ENCODE measurements at regions not wholly inside any gene's neighbourhood (a gene's known extent, or its start where the extent isn't known, plus 50 kb on each side); places are given as distances from the start of the nearest gene placed in this dataset.
A peak's percentile ranks its signal among the peaks of the same experiment; 100 is the strongest.

- H3K9me2 ChIP-seq (ENCODE audit: insufficient read depth): no peaks in the 10 kb centered on the region; the same call in 1 of the 2 replicates
- no peaks in the 10 kb centered on the region for H3K79me2 ChIP-seq (replicated peaks; ENCODE audit: insufficient read depth)
- Mint-ChIP-seq H3K9me3 (no peaks in the 10 kb centered on the region), H3K27ac (no peak overlapping the region), H3K27me3 (ENCODE audit: insufficient read depth, low read depth, poor library complexity) (no peaks in the 10 kb centered on the region), H3K36me3 (ENCODE audit: low read depth) (no peaks in the 10 kb centered on the region), H3K4me1 (no peaks in the 10 kb centered on the region), H3K4me3 (no peak overlapping the region)
- ATAC-seq: no peak
- no peak overlapping the region for H3K27ac ChIP-seq (ENCODE audit: low read depth)
- no peaks in the 10 kb centered on the region for H3K27me3 ChIP-seq (ENCODE audit: insufficient read depth)
- DNase-seq (ENCODE audit: low spot score): no peak
- H2AFZ ChIP-seq: peak overlapping the region; percentile 11; the same call in 1 of the 2 replicates
- TF ChIP-seq, protein P1, sequence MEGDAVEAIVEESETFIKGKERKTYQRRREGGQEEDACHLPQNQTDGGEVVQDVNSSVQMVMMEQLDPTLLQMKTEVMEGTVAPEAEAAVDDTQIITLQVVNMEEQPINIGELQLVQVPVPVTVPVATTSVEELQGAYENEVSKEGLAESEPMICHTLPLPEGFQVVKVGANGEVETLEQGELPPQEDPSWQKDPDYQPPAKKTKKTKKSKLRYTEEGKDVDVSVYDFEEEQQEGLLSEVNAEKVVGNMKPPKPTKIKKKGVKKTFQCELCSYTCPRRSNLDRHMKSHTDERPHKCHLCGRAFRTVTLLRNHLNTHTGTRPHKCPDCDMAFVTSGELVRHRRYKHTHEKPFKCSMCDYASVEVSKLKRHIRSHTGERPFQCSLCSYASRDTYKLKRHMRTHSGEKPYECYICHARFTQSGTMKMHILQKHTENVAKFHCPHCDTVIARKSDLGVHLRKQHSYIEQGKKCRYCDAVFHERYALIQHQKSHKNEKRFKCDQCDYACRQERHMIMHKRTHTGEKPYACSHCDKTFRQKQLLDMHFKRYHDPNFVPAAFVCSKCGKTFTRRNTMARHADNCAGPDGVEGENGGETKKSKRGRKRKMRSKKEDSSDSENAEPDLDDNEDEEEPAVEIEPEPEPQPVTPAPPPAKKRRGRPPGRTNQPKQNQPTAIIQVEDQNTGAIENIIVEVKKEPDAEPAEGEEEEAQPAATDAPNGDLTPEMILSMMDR (conservative IDR thresholded peaks at IDR 0.05; ENCODE audit: low read depth in 2 of 2): no peak
- TF ChIP-seq JUNB (IDR thresholded peaks at IDR 0.05; ENCODE audit: unreplicated experiment): no peak
- TF ChIP-seq ZNF114 (CRISPR knock-in tag; IDR thresholded peaks at IDR 0.05): no peak
- TF ChIP-seq POLR2AphosphoS5 (IDR thresholded peaks at IDR 0.05; ENCODE audit: low read depth): no peak
- TF ChIP-seq STAT1 (IDR thresholded peaks at IDR 0.05; ENCODE audit: unreplicated experiment): no peak
- no peak for TF ChIP-seq EZH2 (IDR thresholded peaks at IDR 0.05; ENCODE audit: low read depth, unreplicated experiment)
- TF ChIP-seq, protein P2, sequence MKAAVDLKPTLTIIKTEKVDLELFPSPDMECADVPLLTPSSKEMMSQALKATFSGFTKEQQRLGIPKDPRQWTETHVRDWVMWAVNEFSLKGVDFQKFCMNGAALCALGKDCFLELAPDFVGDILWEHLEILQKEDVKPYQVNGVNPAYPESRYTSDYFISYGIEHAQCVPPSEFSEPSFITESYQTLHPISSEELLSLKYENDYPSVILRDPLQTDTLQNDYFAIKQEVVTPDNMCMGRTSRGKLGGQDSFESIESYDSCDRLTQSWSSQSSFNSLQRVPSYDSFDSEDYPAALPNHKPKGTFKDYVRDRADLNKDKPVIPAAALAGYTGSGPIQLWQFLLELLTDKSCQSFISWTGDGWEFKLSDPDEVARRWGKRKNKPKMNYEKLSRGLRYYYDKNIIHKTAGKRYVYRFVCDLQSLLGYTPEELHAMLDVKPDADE (IDR thresholded peaks at IDR 0.05): no peak
- no peak for TF ChIP-seq NANOG (IDR thresholded peaks at IDR 0.05; ENCODE audit: borderline replicate concordance)
- no peak for TF ChIP-seq CREB1 (CRISPR knock-in tag; IDR thresholded peaks at IDR 0.05; ENCODE audit: low read depth)
- no peak for TF ChIP-seq ZNF331 (CRISPR knock-in tag; IDR thresholded peaks at IDR 0.05; ENCODE audit: low read depth)
- TF ChIP-seq REST (IDR thresholded peaks at IDR 0.05; ENCODE audit: unreplicated experiment): no peak
- TF ChIP-seq, protein P3, sequence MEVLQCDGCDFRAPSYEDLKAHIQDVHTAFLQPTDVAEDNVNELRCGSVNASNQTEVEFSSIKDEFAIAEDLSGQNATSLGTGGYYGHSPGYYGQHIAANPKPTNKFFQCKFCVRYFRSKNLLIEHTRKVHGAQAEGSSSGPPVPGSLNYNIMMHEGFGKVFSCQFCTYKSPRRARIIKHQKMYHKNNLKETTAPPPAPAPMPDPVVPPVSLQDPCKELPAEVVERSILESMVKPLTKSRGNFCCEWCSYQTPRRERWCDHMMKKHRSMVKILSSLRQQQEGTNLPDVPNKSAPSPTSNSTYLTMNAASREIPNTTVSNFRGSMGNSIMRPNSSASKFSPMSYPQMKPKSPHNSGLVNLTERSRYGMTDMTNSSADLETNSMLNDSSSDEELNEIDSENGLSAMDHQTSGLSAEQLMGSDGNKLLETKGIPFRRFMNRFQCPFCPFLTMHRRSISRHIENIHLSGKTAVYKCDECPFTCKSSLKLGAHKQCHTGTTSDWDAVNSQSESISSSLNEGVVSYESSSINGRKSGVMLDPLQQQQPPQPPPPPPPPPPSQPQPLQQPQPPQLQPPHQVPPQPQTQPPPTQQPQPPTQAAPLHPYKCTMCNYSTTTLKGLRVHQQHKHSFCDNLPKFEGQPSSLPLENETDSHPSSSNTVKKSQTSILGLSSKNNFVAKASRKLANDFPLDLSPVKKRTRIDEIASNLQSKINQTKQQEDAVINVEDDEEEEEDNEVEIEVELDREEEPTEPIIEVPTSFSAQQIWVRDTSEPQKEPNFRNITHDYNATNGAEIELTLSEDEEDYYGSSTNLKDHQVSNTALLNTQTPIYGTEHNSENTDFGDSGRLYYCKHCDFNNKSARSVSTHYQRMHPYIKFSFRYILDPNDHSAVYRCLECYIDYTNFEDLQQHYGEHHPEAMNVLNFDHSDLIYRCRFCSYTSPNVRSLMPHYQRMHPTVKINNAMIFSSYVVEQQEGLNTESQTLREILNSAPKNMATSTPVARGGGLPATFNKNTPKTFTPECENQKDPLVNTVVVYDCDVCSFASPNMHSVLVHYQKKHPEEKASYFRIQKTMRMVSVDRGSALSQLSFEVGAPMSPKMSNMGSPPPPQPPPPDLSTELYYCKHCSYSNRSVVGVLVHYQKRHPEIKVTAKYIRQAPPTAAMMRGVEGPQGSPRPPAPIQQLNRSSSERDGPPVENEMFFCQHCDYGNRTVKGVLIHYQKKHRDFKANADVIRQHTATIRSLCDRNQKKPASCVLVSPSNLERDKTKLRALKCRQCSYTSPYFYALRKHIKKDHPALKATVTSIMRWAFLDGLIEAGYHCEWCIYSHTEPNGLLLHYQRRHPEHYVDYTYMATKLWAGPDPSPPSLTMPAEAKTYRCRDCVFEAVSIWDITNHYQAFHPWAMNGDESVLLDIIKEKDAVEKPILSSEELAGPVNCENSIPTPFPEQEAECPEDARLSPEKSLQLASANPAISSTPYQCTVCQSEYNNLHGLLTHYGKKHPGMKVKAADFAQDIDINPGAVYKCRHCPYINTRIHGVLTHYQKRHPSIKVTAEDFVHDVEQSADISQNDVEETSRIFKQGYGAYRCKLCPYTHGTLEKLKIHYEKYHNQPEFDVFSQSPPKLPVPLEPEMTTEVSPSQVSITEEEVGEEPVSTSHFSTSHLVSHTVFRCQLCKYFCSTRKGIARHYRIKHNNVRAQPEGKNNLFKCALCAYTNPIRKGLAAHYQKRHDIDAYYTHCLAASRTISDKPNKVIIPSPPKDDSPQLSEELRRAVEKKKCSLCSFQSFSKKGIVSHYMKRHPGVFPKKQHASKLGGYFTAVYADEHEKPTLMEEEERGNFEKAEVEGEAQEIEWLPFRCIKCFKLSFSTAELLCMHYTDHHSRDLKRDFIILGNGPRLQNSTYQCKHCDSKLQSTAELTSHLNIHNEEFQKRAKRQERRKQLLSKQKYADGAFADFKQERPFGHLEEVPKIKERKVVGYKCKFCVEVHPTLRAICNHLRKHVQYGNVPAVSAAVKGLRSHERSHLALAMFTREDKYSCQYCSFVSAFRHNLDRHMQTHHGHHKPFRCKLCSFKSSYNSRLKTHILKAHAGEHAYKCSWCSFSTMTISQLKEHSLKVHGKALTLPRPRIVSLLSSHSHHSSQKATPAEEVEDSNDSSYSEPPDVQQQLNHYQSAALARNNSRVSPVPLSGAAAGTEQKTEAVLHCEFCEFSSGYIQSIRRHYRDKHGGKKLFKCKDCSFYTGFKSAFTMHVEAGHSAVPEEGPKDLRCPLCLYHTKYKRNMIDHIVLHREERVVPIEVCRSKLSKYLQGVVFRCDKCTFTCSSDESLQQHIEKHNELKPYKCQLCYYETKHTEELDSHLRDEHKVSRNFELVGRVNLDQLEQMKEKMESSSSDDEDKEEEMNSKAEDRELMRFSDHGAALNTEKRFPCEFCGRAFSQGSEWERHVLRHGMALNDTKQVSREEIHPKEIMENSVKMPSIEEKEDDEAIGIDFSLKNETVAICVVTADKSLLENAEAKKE (CRISPR knock-in tag; IDR thresholded peaks at IDR 0.05): no peak
- no peak for TF ChIP-seq EZH2phosphoT487 (IDR thresholded peaks at IDR 0.05; ENCODE audit: unreplicated experiment)
- H3K4me3 ChIP-seq: no peak overlapping the region
- no peaks in the 10 kb centered on the region for H3K4me1 ChIP-seq (ENCODE audit: insufficient read depth)
- no peaks in the 10 kb centered on the region for H3K36me3 ChIP-seq (ENCODE audit: insufficient read depth)
- no peaks in the 10 kb centered on the region for H3F3A ChIP-seq (replicated peaks; ENCODE audit: low read depth)
- H3K4me2 ChIP-seq: no peak overlapping the region
- no peaks in the 10 kb centered on the region for H4K20me1 ChIP-seq (replicated peaks; ENCODE audit: insufficient read depth)
Observed at GRCh38 chr2:51490576-51491234, 458.8 kb upstream of the NRXN1 start.

All from GM23338 (cell line).